Spinal cord (tissue), 9 donors: ENCODE measurements at regions not wholly inside any gene's neighbourhood (a gene's known extent, or its start where the extent isn't known, plus 50 kb on each side); places are given as distances from the start of the nearest gene placed in this dataset.

Experiments
- DNase-seq, 6 donors: peaks; one replicate each; pipeline versions ENCODE4 v3.0.0 to v3.0.0-alpha.2; 2013 to 2015; ENCODE audit warnings: low spot score in 6 of 6, low read depth in 4 of 6
- H3K27ac ChIP-seq: one replicate; pipeline ENCODE4 v1.5.1; 2013; ENCODE audit warnings: low read depth, low read length, control low read depth
- H3K27me3 ChIP-seq: one replicate; pipeline ENCODE4 v1.6.1; 2013; ENCODE audit warnings: low read length; ENCODE audit not compliant: control insufficient read depth, insufficient read depth
- H3K36me3 ChIP-seq: one replicate; pipeline ENCODE4 v1.6.1; 2013; ENCODE audit warnings: low read length; ENCODE audit not compliant: control insufficient read depth, insufficient read depth
- H3K4me1 ChIP-seq: one replicate; pipeline ENCODE4 v1.6.1; 2013; ENCODE audit warnings: low read length; ENCODE audit not compliant: control insufficient read depth, insufficient read depth
- H3K4me3 ChIP-seq: one replicate; pipeline ENCODE4 v1.5.1; 2013; ENCODE audit warnings: low read depth, low read length, control low read depth
- H3K9me3 ChIP-seq: one replicate; pipeline ENCODE4 v1.6.1; 2013; ENCODE audit warnings: low read length; ENCODE audit not compliant: control insufficient read depth, insufficient read depth
- WGBS: methylation state at CpG from one replicate; pipeline ENCODE4 v1.1.5; 2013; ENCODE audit warnings: missing lambda C conversion rate; ENCODE audit not compliant: insufficient coverage; 5-methylcytosine and 5-hydroxymethylcytosine counted together
- donor health status: healthy.

DNA sequence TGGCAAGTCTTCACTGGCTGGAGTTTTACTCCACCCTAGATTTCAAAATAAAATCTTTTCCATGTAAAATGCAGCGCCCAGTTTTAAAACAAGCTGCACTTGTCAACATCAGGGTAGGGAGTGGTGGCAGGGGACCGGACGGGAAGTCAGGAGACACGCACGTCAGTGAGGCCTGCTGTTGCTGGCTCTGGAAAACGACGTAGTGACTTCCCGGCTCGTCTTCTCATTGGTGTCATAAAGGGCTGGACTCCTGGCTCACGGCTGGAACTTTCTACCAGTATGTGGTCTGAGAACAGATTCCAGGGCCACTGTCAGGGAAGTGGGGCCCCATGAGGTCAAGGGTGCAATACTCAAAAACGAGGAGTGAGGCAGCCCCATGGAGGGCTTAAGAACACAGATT, 64.2 kb upstream of the FOXN3 start:
- H3K27ac ChIP-seq = no peak overlapping the region
- DNase-seq = no peak
- WGBS = 67% methylated on average over 11 of the region's 11 CpGs
- H3K4me1 ChIP-seq = peaks cover 12% of the 10 kb centered on the region
- H3K36me3 ChIP-seq = no peaks in the 10 kb centered on the region
- H3K27me3 ChIP-seq = no peaks in the 10 kb centered on the region
- H3K9me3 ChIP-seq = no peaks in the 10 kb centered on the region
- H3K4me3 ChIP-seq = no peak overlapping the region

GRCh38 chr14:89480278-89480677, 63.2 kb upstream of the FOXN3 start:
- no peaks in the 10 kb centered on the region for H3K9me3 ChIP-seq
- no peaks in the 10 kb centered on the region for H3K36me3 ChIP-seq
- WGBS = 93% methylated on average over 5 of the region's 6 CpGs
- H3K4me3 ChIP-seq = no peak overlapping the region
- H3K4me1 ChIP-seq = peaks cover 8% of the 10 kb centered on the region
- no peaks in the 10 kb centered on the region for H3K27me3 ChIP-seq
- H3K27ac ChIP-seq = no peak overlapping the region
- no peak for DNase-seq

DNA sequence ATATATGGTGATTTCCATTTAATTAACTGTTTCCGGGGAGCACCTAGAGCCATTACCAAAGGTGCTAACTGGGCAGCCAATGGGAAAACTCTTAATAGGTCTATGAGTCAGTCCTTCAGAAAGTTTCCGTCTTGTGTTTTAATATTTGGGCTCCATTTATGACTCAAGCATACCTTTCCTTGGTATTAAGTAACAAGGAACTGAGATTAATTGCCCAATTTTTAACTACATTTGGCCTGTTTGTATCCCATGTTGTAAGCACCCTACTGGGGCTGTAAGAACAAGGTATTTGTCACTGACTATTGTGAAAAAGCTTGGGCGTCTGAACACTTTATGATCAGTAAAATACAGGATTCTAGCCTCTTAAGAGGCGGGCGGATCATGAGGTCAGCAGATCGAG, 62.8 kb upstream of the FOXN3 start:
- no peaks in the 10 kb centered on the region for H3K9me3 ChIP-seq
- DNase-seq = no peak
- H3K4me1 ChIP-seq = peaks cover 5% of the 10 kb centered on the region
- no peak overlapping the region for H3K4me3 ChIP-seq
- H3K27me3 ChIP-seq = no peaks in the 10 kb centered on the region
- 100% methylated on average over 3 of the region's 6 CpGs for WGBS
- H3K36me3 ChIP-seq = no peaks in the 10 kb centered on the region
- H3K27ac ChIP-seq = no peak overlapping the region

DNA sequence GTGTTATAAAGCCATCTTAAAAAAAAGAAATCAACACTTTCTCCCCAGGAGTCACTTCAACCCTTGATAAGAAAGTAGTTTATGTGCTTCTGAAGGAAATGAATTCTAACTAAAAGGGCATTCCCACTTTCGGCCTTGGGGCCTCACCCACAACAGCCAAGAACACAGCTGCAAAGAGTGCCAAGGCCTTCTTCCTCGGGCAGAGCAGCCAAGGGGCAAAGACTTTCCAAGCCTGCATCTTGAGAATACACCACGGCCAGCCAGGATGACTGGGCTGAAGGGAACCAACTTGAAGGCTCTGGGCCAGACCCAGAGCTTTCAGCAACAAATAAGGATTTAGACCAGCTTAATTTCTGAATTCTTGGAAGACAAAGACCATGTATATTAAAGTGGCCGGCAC, 60.4 kb upstream of the FOXN3 start:
- H3K36me3 ChIP-seq = no peaks in the 10 kb centered on the region
- WGBS = 66% methylated on average over 3 of the region's 4 CpGs
- peaks cover 5% of the 10 kb centered on the region for H3K4me1 ChIP-seq
- no peaks in the 10 kb centered on the region for H3K27me3 ChIP-seq
- peak in 1 of 6 donors; percentile 24 for DNase-seq
- H3K27ac ChIP-seq = no peak overlapping the region
- H3K9me3 ChIP-seq = no peaks in the 10 kb centered on the region
- H3K4me3 ChIP-seq = no peak overlapping the region

DNA sequence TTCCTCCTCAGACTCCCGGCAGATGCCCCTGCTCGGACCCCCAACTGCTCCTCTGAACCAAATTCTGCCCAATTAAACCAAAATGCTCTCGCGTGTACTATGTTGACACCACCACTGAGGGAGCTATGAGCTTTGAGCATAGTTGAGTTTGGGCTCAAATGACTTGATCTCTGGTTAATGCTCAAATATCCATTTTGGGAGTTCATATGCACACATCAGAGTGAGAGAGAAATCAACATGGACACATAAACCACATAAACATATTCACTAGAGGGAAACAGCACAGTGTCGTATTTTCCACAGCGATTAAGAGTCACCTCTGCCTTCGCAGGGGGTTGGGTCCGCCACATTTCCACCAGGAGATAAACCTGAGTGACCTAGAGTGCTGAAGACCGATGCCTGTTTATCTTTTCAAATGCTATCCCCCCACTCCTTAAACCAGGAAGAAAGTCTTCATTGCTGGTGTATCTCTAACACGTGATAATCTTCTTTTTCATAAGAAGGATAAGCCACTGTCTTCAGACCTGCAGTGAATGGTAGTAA, 59.4 kb upstream of the FOXN3 start:
- Histone ChIP-seq H3K4me3 (no peak overlapping the region), H3K36me3 (no peaks in the 10 kb centered on the region), H3K27ac (no peak overlapping the region), H3K27me3 (no peaks in the 10 kb centered on the region), H3K9me3 (no peaks in the 10 kb centered on the region), H3K4me1 (peaks cover 5% of the 10 kb centered on the region)
- DNase-seq = no peak
- 94% methylated on average over 4 of the region's 10 CpGs for WGBS

DNA sequence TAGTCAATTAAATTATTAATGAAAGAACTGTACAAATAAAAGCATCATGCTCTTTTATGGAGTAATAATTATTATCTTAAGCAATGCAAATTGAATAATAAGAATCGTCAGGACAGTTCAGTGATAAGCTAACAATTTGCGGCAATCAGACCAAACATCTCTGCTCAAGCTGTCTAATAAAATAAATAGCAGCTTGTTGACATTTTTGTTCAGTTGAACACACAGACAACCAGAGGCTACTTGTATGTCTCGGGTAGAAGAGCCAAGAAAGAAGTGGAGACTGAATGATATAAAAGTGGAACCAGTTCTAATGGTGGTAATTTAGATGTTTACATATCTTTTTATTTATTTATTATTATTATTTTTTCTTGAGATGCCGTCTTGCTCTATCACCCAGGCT, 57.4 kb upstream of the FOXN3 start:
- Histone ChIP-seq H3K27ac (no peak overlapping the region), H3K4me3 (no peak overlapping the region), H3K27me3 (no peaks in the 10 kb centered on the region), H3K9me3 (no peaks in the 10 kb centered on the region), H3K36me3 (no peaks in the 10 kb centered on the region), H3K4me1 (peaks cover 5% of the 10 kb centered on the region)
- no peak for DNase-seq
- WGBS = no CpG with 5 or more reads among the region's 4 CpGs

DNA sequence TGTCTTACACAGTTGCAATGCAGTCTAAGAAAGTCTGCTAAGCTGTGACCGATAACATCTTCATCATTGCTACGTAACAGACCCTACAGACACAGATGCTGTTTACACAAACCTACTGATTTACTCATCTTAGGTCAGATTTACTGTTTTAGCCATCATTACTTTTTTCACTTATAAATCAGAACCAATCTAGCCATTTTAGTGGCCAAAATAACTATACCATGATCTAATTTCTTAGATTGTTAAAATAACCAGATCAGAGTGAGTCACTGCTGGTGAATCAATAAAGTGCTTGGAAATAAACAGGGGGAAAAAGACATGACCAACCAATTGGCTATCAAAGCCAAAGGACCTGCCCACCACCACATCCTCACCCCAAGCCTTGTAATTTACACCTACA, 57.0 kb upstream of the FOXN3 start:
- no peaks in the 10 kb centered on the region for H3K9me3 ChIP-seq
- no peak for DNase-seq
- H3K4me3 ChIP-seq = no peak overlapping the region
- peaks cover 2% of the 10 kb centered on the region for H3K4me1 ChIP-seq
- H3K27me3 ChIP-seq = no peaks in the 10 kb centered on the region
- H3K27ac ChIP-seq = no peak overlapping the region
- 95% methylated on average over 2 of the region's 2 CpGs for WGBS
- H3K36me3 ChIP-seq = no peaks in the 10 kb centered on the region

DNA sequence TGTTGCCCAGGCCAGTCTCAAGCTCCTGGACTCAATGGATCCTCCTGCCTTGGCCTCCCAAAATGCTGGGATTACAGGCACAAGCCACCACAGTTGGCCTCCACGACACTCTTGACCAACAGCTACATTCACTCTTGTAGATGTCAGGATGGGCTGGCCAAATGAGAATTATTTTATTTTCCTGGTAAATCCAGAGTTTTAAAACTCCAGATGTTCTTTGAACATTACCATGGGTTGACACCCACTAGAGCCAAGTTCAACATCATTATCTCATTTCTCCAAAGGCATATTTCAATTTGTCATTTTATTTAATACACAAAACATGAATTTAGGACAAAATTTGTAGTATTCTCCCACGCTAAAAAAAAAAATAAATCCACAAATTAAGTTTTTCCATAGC, 56.5 kb upstream of the FOXN3 start:
- H3K27ac ChIP-seq = no peak overlapping the region
- no peak for DNase-seq
- no peak overlapping the region for H3K4me3 ChIP-seq
- no peaks in the 10 kb centered on the region for H3K9me3 ChIP-seq
- H3K27me3 ChIP-seq = no peaks in the 10 kb centered on the region
- no CpG with 5 or more reads among the region's 2 CpGs for WGBS
- no peaks in the 10 kb centered on the region for H3K36me3 ChIP-seq
- no peaks in the 10 kb centered on the region for H3K4me1 ChIP-seq

DNA sequence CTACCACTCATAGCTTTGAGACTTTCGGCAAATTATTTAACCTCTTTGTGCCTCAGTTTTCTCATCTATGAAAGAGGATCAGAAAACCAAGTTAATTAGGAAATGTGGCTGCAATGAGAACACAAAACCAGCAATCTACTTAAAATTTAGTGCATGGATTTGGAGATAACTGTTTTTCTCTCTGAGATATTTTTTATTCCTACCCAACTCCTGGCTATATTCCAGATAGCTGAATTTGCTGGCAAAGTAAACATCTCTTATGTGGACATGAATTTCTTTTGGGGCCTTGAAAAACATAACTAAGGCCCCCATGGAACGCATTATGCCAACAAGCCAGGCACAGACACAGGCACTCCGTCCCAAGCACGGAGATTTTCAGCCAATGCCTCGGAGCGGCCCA, 53.4 kb upstream of the FOXN3 start:
- Histone ChIP-seq H3K27ac (no peak overlapping the region), H3K9me3 (no peaks in the 10 kb centered on the region), H3K27me3 (no peaks in the 10 kb centered on the region), H3K4me3 (no peak overlapping the region), H3K36me3 (no peaks in the 10 kb centered on the region), H3K4me1 (no peaks in the 10 kb centered on the region)
- 100% methylated on average over 5 of the region's 6 CpGs for WGBS
- no peak for DNase-seq

DNA sequence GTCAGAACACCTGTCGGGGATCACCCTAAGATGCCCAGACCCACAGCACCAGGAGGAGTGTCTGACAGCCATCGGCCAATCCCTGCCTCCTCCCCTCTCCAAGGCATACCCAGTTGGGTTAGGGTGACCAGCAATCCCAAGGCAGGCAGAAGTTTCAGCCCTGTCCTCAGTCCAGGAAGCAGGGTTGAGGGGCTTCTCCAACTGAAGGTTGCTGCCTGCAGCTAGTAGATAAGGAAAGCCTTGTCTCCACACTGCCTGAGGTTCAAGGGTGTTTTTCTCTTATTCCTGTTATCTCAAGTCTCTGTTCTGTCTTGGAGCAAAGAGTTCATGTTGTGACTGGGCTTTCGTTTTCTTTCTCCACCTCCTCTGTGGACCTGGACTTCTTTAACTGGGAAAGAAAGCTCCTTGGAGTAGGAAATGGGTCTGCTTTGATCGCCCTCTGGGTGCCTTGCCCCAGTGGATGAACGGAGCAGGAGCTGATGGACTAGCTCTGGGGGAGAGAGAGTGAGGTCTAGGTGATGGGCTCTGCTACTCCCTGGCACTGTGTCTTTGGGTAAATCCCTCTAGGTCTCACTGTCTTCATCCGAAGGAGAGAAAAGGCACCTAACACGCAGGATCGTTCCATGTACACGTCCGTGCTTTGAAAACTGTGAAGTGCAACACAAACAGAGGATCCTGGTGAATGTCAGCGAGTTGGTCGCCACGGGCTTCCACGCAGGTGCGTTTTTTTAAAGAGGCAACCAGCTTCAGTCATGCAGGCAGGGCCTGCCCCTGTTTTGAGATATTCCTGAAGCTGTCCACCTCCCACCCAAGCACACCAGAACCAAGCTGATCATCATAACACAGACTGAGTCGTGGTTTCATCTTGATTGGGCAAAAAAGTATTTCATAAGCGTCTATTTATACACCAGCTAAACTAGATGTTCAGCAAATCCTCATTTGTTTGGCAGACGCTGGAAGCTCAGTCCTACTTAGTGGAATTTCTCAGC, 52.5 kb upstream of the FOXN3 start:
- no peak for DNase-seq
- WGBS = 90% methylated on average over 14 of the region's 18 CpGs
- no peak overlapping the region for H3K27ac ChIP-seq

More for the DNA sequence above, 52.5 kb upstream of the FOXN3 start:
- H3K27me3 ChIP-seq = no peaks in the 10 kb centered on the region
- peaks cover 3% of the 10 kb centered on the region for H3K36me3 ChIP-seq
- no peaks in the 10 kb centered on the region for H3K9me3 ChIP-seq
- no peak overlapping the region for H3K4me3 ChIP-seq
- no peaks in the 10 kb centered on the region for H3K4me1 ChIP-seq
